H7 (cell line): ENCODE measurements at regions not wholly inside any gene's neighbourhood (a gene's known extent, or its start where the extent isn't known, plus 50 kb on each side); places are given as distances from the start of the nearest gene placed in this dataset.
"Not testable (repeated sequence)": the region's sequence is repeated elsewhere in the genome, so short reads cannot be mapped to it uniquely, and the experiment has no call there.

ENCODE experiments used
- DNase-seq: peaks from one replicate; pipeline ENCODE4 v3.0.0; 2012
- H3K27me3 ChIP-seq: 2 replicates; pipeline ENCODE4 v1.6.0; 2011; ENCODE audit warnings: mild to moderate bottlenecking, low read length; ENCODE audit not compliant: control insufficient read depth, insufficient read depth
- H3K36me3 ChIP-seq: replicated peaks from 2 replicates; pipeline ENCODE4 v1.5.1; 2011; ENCODE audit warnings: low read length; ENCODE audit not compliant: control insufficient read depth, insufficient read depth
- H3K4me3 ChIP-seq: 2 replicates; pipeline ENCODE4 v1.5.1; 2011; ENCODE audit warnings: low read depth, mild to moderate bottlenecking, control low read depth, low read length, moderate library complexity; ENCODE audit not compliant: insufficient read depth

GRCh38 chr6:134619077-134619476 lies 301.2 kb upstream of the SGK1 start:
- no peaks in the 10 kb centered on the region for H3K36me3 ChIP-seq
- no peak overlapping the region for H3K4me3 ChIP-seq
- DNase-seq = no peak
- no peaks in the 10 kb centered on the region for H3K27me3 ChIP-seq

GRCh38 chr6:134614606-134615485 lies 296.9 kb upstream of the SGK1 start:
- no peaks in the 10 kb centered on the region for H3K36me3 ChIP-seq
- H3K4me3 ChIP-seq = no peak overlapping the region
- no peak for DNase-seq
- H3K27me3 ChIP-seq = no peaks in the 10 kb centered on the region

GRCh38 chr6:134612128-134612527 lies 294.2 kb upstream of the SGK1 start:
- not testable (repeated sequence) for H3K4me3 ChIP-seq, H3K36me3 ChIP-seq, DNase-seq, H3K27me3 ChIP-seq

DNA sequence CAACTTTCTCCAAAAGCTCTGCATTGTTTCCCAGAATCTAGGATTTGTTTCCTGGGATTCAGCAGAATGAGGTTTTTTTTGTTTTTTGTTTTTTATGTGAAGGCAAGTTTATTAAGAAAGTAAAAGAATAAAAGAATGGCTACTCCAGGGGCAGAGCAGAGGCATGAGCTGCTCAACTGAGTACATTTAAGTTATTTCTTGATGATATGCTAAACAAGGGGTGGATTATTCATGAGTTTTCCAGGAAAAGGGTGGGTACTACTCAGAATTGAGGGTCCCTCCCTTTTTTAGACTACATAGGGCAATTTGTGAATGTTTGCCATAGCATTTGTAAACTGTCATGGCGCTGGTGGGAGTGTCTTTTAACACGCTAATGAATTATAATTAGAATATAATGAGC lies 292.5 kb upstream of the SGK1 start:
- H3K4me3 ChIP-seq = no peak overlapping the region
- no peaks in the 10 kb centered on the region for H3K27me3 ChIP-seq
- no peak for DNase-seq
- H3K36me3 ChIP-seq = no peaks in the 10 kb centered on the region

DNA sequence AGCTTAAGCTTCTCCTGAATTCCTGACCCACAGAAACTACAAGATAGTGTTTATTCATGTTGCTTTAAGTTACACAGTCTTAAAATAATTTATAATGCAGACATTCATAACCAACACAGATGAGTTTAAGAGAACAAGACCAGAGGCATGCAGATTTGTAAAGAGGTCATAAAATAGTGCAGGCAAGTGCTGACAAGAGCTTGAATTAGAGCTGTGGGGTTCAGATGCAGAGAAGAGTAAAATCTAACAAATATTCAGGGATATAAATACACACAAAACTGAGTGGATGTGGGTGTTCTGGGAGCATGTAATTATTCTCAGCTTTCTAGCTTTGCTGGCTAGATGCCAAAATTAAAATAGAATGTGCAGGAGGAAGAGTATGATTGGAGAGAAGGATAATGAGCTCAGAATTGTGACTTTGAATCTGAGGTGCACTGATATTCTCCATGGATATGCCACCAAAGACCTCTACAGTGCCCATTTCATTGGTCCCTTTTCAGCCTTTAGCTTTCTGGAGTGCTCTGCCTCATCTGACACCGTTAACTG lies 291.9 kb upstream of the SGK1 start:
- no peaks in the 10 kb centered on the region for H3K27me3 ChIP-seq
- no peak for DNase-seq
- no peak overlapping the region for H3K4me3 ChIP-seq
- no peaks in the 10 kb centered on the region for H3K36me3 ChIP-seq

- no peak for DNase-seq
- H3K4me3 ChIP-seq = no peak overlapping the region
- H3K36me3 ChIP-seq = no peaks in the 10 kb centered on the region
- no peaks in the 10 kb centered on the region for H3K27me3 ChIP-seq
Observed at GRCh38 chr6:134607411-134607810, 289.5 kb upstream of the SGK1 start.

DNA sequence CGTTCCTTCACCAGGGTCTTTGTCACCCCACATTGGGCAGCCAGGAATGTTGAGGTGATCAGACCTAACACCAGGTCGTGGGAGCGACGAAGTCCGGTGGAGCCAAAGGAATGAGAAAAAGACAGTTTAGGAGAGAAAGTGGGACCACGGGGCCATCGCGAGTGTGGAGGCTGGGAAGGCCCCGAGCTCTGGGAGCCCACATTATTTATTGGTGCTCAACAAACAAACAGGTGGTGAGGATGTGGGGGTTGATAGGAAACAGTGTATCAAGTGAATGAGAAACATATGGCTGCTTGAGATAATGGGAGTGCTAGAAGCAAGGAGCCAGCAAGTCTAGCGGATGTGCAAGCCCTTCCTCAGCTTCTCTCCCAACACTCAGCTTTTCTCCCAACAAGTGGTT lies 287.1 kb upstream of the SGK1 start:
- H3K36me3 ChIP-seq = no peaks in the 10 kb centered on the region
- DNase-seq = no peak
- H3K27me3 ChIP-seq = no peaks in the 10 kb centered on the region
- H3K4me3 ChIP-seq = no peak overlapping the region

DNA sequence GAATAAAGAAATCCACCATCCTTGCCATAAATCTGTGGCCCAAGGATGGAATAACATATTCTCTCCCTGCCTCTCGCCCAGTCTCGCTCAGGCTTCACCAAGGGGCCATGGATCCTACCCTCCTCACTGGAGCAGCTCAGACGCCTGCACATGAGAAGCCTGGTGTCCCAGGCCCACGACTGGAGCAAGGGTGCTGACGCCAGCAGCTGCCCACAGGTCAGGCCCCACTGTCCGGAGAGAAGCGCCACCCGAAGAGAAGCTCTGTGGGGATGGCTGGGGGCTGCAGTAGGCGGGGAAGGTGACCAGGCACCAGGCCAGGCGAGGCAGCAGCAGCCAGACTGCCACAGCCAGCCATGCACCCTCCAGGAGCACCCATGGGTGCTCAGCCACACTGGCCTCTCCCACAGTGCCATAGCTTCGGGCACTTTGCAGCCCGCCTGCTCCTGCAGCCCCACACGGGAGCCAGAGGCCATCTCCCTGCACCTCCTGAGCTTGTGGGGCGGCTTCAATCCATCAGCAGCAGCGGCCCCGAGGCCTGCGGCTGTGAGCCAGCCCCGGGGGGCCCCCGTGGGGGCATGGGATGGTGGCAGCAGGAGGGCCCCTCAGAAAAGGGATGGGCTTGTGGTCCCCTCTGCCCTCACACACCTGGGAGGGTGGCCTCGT lies 286.2 kb upstream of the SGK1 start:
- Histone ChIP-seq H3K36me3 (no peaks in the 10 kb centered on the region), H3K4me3 (no peak overlapping the region), H3K27me3 (no peaks in the 10 kb centered on the region)
- DNase-seq = peak; percentile 18

DNA sequence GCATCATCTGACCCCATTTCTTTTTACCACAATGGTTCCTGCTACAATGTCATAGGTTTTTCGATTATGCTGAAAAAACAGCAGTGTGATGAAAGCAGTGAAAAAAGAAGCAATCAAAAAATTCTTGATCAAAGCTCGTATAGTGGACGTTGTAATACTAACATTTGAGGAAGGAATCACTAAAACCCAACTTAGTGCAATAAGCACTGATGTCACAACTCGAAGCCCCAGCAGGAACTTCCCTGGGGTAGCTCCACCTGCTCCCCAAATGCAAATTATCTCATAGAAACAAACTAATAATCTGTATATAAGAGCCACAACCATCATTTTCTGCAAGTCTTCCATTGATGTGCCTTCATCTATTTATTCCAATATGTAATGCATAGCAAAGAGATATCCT lies 285.6 kb upstream of the SGK1 start:
- no peak for DNase-seq
- no peaks in the 10 kb centered on the region for H3K36me3 ChIP-seq
- no peaks in the 10 kb centered on the region for H3K27me3 ChIP-seq
- H3K4me3 ChIP-seq = no peak overlapping the region

DNA sequence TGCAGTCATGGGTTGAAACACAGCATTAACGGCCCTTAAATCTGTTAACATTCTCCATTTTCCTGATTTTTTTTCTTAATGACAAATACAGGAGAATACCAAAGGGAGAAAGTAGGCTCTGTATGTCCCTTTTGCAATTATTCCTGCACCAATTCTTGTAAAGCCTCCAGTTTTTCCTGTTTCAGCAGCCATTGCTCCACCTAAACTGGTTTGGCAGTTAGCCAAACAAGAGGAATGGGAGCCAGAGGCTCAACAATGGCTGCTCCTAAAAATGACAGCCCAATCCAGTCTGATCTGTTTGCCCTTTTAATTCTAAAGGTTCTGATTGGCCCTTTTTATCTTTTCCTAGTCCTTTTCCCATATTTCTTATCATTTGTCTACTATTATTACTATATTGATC lies 284.2 kb upstream of the SGK1 start:
- no peak overlapping the region for H3K4me3 ChIP-seq
- no peaks in the 10 kb centered on the region for H3K36me3 ChIP-seq
- no peaks in the 10 kb centered on the region for H3K27me3 ChIP-seq
- DNase-seq = no peak

- no peak for DNase-seq
- Histone ChIP-seq H3K4me3 (no peak overlapping the region), H3K36me3 (no peaks in the 10 kb centered on the region), H3K27me3 (no peaks in the 10 kb centered on the region)
Observed at GRCh38 chr6:134600671-134601070, 282.8 kb upstream of the SGK1 start.

DNA sequence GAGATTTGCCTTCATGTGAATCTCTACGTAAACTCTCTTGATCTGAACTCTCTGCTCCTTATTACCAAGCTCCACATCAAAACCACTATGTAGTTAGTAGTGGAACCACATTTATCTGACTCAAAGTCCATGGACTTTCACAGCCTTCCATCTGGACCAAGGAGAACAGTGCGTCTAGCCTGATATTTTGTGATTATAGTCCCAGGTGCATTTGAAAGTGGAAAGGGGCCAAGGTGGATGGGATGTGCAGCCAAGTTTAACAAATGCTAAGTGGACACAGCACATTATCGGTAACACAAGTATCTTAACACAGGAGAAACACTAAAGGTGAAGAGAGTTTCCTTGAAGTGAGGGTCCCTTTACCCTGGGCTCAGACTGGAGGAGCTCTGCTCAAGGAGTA lies 281.2 kb upstream of the SGK1 start:
- H3K36me3 ChIP-seq = no peaks in the 10 kb centered on the region
- no peak overlapping the region for H3K4me3 ChIP-seq
- no peak for DNase-seq
- H3K27me3 ChIP-seq = no peaks in the 10 kb centered on the region

GRCh38 chr6:134596191-134596590 lies 278.3 kb upstream of the SGK1 start:
- no peak for DNase-seq
- Histone ChIP-seq H3K27me3 (no peaks in the 10 kb centered on the region), H3K4me3 (no peak overlapping the region), H3K36me3 (no peaks in the 10 kb centered on the region)

GRCh38 chr6:134594881-134595280 lies 277.0 kb upstream of the SGK1 start:
- DNase-seq = no peak
- H3K36me3 ChIP-seq = no peaks in the 10 kb centered on the region
- no peaks in the 10 kb centered on the region for H3K27me3 ChIP-seq
- no peak overlapping the region for H3K4me3 ChIP-seq

DNA sequence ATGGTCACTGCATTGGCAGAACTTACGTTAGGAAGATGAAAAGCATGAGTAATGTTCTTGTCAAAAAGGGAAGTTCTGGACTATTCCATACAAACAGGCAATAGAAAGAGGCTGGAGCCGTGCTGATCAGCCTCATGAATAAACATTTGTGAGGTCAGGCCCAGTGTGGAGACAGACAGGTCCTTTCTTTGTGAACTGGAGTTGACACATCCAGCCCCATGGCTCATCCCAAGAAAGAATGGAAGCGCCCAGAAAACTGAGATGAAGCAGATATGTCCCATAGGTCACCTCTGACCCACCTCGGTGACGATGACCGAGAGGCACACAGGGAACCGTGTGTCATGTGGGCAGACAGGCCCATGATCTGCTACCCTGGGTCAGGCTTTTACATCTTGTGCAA lies 276.0 kb upstream of the SGK1 start:
- no peak overlapping the region for H3K4me3 ChIP-seq
- H3K27me3 ChIP-seq = no peaks in the 10 kb centered on the region
- H3K36me3 ChIP-seq = no peaks in the 10 kb centered on the region
- no peak for DNase-seq
